ENCODE measurements at regions not wholly inside any gene's neighbourhood (a gene's known extent, or its start where the extent isn't known, plus 50 kb on each side); places are given as distances from the start of the nearest gene placed in this dataset.

DNA sequence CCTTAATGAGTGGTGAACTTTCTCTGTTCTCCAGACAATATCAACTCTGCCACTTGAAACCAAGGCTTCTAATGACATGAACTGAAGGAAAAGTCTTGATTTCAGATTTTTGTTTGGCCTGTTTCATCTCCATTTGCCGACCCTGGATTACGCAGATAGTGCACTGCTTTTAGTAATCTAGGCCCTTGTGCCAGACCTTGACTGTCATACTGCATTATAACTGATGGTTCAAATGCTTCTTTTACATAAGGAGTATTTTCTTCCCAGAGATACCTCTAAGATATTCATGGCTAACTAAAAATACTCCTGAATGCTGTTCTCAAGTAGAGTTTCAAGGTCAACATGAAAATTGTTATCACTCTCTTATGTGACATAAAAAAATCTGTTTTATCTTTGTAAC lies 238.7 kb upstream of the SEMA6A start (continued):
- TF ChIP-seq RCOR1 (IDR thresholded peaks at IDR 0.05; ENCODE audit: low read depth, low read length) (no peak), HEYL (CRISPR knock-in tag; IDR thresholded peaks at IDR 0.05) (no peak), POLR2A (IDR thresholded peaks at IDR 0.05; ENCODE audit: low read length) (no peak)

DNA sequence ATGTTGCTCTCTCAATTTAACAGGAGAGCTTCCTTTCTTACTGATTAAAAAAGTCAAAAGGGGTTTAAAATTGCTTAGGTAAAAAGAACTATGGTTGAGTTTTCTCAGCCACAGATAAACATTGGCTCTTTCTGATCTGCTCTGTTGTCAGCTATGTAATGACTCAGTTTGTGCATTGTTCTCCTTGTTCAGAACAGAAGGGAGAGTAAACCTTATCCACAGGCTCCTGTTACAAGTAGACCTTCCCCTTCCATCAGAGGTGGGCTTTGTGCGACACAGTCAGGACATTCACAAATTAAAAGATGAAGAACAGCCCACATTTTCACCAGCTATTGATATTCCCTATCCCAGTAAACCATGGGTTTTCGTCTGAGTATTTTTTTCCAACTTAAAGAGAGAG lies 236.3 kb upstream of the SEMA6A start:
- Histone ChIP-seq H3K4me1 (no peaks in the 10 kb centered on the region), H3K27ac (no peak overlapping the region), H3K4me2 (no peak overlapping the region), H3K4me3 (no peak overlapping the region), H3K9me3 (no peaks in the 10 kb centered on the region)
- TF ChIP-seq ZNF302 (CRISPR knock-in tag; IDR thresholded peaks at IDR 0.05) = no peak
- TF ChIP-seq EHMT2 (IDR thresholded peaks at IDR 0.05; ENCODE audit: low read depth) = no peak
- TF ChIP-seq, protein P1, sequence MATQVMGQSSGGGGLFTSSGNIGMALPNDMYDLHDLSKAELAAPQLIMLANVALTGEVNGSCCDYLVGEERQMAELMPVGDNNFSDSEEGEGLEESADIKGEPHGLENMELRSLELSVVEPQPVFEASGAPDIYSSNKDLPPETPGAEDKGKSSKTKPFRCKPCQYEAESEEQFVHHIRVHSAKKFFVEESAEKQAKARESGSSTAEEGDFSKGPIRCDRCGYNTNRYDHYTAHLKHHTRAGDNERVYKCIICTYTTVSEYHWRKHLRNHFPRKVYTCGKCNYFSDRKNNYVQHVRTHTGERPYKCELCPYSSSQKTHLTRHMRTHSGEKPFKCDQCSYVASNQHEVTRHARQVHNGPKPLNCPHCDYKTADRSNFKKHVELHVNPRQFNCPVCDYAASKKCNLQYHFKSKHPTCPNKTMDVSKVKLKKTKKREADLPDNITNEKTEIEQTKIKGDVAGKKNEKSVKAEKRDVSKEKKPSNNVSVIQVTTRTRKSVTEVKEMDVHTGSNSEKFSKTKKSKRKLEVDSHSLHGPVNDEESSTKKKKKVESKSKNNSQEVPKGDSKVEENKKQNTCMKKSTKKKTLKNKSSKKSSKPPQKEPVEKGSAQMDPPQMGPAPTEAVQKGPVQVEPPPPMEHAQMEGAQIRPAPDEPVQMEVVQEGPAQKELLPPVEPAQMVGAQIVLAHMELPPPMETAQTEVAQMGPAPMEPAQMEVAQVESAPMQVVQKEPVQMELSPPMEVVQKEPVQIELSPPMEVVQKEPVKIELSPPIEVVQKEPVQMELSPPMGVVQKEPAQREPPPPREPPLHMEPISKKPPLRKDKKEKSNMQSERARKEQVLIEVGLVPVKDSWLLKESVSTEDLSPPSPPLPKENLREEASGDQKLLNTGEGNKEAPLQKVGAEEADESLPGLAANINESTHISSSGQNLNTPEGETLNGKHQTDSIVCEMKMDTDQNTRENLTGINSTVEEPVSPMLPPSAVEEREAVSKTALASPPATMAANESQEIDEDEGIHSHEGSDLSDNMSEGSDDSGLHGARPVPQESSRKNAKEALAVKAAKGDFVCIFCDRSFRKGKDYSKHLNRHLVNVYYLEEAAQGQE (IDR thresholded peaks at IDR 0.05) = no peak
- TF ChIP-seq HEYL (CRISPR knock-in tag; IDR thresholded peaks at IDR 0.05) = no peak
- TF ChIP-seq, protein P2, sequence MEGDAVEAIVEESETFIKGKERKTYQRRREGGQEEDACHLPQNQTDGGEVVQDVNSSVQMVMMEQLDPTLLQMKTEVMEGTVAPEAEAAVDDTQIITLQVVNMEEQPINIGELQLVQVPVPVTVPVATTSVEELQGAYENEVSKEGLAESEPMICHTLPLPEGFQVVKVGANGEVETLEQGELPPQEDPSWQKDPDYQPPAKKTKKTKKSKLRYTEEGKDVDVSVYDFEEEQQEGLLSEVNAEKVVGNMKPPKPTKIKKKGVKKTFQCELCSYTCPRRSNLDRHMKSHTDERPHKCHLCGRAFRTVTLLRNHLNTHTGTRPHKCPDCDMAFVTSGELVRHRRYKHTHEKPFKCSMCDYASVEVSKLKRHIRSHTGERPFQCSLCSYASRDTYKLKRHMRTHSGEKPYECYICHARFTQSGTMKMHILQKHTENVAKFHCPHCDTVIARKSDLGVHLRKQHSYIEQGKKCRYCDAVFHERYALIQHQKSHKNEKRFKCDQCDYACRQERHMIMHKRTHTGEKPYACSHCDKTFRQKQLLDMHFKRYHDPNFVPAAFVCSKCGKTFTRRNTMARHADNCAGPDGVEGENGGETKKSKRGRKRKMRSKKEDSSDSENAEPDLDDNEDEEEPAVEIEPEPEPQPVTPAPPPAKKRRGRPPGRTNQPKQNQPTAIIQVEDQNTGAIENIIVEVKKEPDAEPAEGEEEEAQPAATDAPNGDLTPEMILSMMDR (IDR thresholded peaks at IDR 0.05) = no peak
- no peak for TF ChIP-seq POLR2AphosphoS2 (conservative IDR thresholded peaks at IDR 0.05; ENCODE audit: low read length)
- no peak for TF ChIP-seq GATA3 (IDR thresholded peaks at IDR 0.05; ENCODE audit: borderline replicate concordance)
- TF ChIP-seq JUNB (IDR thresholded peaks at IDR 0.05) = no peak
- TF ChIP-seq ESRRA (IDR thresholded peaks at IDR 0.05; ENCODE audit: borderline replicate concordance, low read length) = no peak
- no peak for TF ChIP-seq CHD2 (IDR thresholded peaks at IDR 0.05; ENCODE audit: low read length, partially characterized antibody)
- no peak for TF ChIP-seq RAD21 (conservative IDR thresholded peaks at IDR 0.05 in 1 of 2, IDR thresholded peaks at IDR 0.05 in 1 of 2)
- TF ChIP-seq, protein P3, sequence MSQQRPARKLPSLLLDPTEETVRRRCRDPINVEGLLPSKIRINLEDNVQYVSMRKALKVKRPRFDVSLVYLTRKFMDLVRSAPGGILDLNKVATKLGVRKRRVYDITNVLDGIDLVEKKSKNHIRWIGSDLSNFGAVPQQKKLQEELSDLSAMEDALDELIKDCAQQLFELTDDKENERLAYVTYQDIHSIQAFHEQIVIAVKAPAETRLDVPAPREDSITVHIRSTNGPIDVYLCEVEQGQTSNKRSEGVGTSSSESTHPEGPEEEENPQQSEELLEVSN (IDR thresholded peaks at IDR 0.05; ENCODE audit: borderline replicate concordance, low read depth) = no peak
- TF ChIP-seq SMC3 (IDR thresholded peaks at IDR 0.05) = no peak
- TF ChIP-seq, protein P4, sequence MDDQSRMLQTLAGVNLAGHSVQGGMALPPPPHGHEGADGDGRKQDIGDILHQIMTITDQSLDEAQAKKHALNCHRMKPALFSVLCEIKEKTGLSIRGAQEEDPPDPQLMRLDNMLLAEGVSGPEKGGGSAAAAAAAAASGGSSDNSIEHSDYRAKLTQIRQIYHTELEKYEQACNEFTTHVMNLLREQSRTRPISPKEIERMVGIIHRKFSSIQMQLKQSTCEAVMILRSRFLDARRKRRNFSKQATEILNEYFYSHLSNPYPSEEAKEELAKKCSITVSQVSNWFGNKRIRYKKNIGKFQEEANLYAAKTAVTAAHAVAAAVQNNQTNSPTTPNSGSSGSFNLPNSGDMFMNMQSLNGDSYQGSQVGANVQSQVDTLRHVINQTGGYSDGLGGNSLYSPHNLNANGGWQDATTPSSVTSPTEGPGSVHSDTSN (IDR thresholded peaks at IDR 0.05) = no peak
- TF ChIP-seq HOXB5 (CRISPR knock-in tag; IDR thresholded peaks at IDR 0.05) = no peak
- no peak for TF ChIP-seq USF2 (IDR thresholded peaks at IDR 0.05)
- POLR2A ChIA-PET = no interaction called here
- ATAC-seq (no peak), DNase-seq (ENCODE audit: low read depth in 1 of 2, low spot score in 1 of 2) (no peak), FAIRE-seq (no peak)
- CTCF ChIA-PET = no interaction called here
- 4% methylated on average over 2 of the region's 2 CpGs for WGBS (ENCODE audit: missing lambda C conversion rate)

DNA sequence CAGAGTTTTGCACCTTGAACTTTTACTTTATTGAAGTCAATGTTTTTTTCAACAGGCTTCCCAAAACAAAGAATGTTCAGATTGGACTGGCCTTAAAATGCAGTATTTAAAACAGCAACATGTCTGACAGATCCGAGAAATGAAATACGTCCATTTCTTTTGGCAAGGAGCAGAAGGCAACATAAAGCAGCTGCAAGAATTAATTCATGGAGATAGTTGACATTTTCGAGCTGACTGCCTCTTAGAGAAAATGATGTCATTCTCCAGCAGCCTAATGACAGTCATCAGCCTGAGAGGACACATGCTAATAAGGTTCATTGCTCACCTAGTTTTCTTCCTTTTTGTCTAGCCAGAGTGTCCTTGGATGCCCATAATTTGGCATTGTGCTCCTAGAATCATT lies 232.2 kb upstream of the SEMA6A start:
- no peaks in the 10 kb centered on the region for H3K9me3 ChIP-seq
- ATAC-seq (no peak), DNase-seq (ENCODE audit: low read depth in 1 of 2, low spot score in 1 of 2) (no peak), FAIRE-seq (no peak)
- no peak overlapping the region for H3K4me2 ChIP-seq
- H3K4me3 ChIP-seq = no peak overlapping the region
- WGBS (ENCODE audit: missing lambda C conversion rate) = 10% methylated on average over 3 of the region's 3 CpGs
- H3K27ac ChIP-seq = no peak overlapping the region
- POLR2A ChIA-PET = no interaction called here
- TF ChIP-seq CBX8 (IDR thresholded peaks at IDR 0.05) (no peak), ZFP36 (IDR thresholded peaks at IDR 0.05; ENCODE audit: borderline replicate concordance, partially characterized antibody) (no peak), USF2 (IDR thresholded peaks at IDR 0.05) (no peak)
- TF ChIP-seq, protein P2 (IDR thresholded peaks at IDR 0.05) = no peak
- CTCF ChIA-PET = no interaction called here
- H3K4me1 ChIP-seq = no peaks in the 10 kb centered on the region
